MCF 10A (cell line): ENCODE measurements at regions not wholly inside any gene's neighbourhood (a gene's known extent, or its start where the extent isn't known, plus 50 kb on each side); places are given as distances from the start of the nearest gene placed in this dataset.

Experiments used
- BruUV-seq: library from RNA; stranded (reverse); fragments of 400-500 nt; replicated peaks from 2 replicates; lab custom pipeline; 2021; lab: Mats Ljungman, UMichigan
- CTCF ChIA-PET: fragments of 300-600 bp; sonication (Branson Sonifier 250); formaldehyde crosslinking; extraction: SDS; loops from one replicate; lab custom pipeline; 2021; ENCODE audit warnings: antibody characterized with exemption, inconsistent platforms; lab: Yijun Ruan, JAX
- POLR2A ChIA-PET: fragments of 300-600, 350-650 bp; sonication (Branson Sonifier 250); formaldehyde crosslinking; extraction: SDS; loops from one replicate; lab custom pipeline; 2020; ENCODE audit warnings: antibody characterized with exemption, inconsistent platforms; lab: Yijun Ruan, JAX
- DNase-seq: peaks from one replicate; pipeline ENCODE4 v3.0.0-alpha.2; 2018; ENCODE audit not compliant: unreplicated experiment
- H3K27ac Mint-ChIP-seq: one replicate; pipeline ENCODE4 v1.8.0; 2022; ENCODE audit warnings: mild to moderate bottlenecking, low read depth, mixed read lengths; ENCODE audit not compliant: unreplicated experiment
- H3K27me3 Mint-ChIP-seq: one replicate; pipeline ENCODE4 v1.8.0; 2022; ENCODE audit warnings: mixed read lengths; ENCODE audit not compliant: insufficient read depth, unreplicated experiment
- H3K36me3 Mint-ChIP-seq: one replicate; pipeline ENCODE4 v1.8.0; 2022; ENCODE audit warnings: mild to moderate bottlenecking, moderate library complexity, mixed read lengths; ENCODE audit not compliant: insufficient read depth, unreplicated experiment
- H3K4me1 Mint-ChIP-seq: one replicate; pipeline ENCODE4 v1.8.0; 2022; ENCODE audit warnings: mixed read lengths; ENCODE audit not compliant: insufficient read depth, unreplicated experiment
- H3K4me3 Mint-ChIP-seq: one replicate; pipeline ENCODE4 v1.8.0; 2022; ENCODE audit warnings: mild to moderate bottlenecking, moderate library complexity, mixed read lengths; ENCODE audit not compliant: unreplicated experiment
- H3K9me3 Mint-ChIP-seq: one replicate; pipeline ENCODE4 v1.8.0; 2022; ENCODE audit warnings: mixed read lengths; ENCODE audit not compliant: unreplicated experiment
- CTCF ChIP-seq: fragments of 200-600 bp; IDR thresholded peaks from one replicate; pipeline ENCODE4 v1.8.0; 2022; ENCODE audit warnings: antibody characterized with exemption, mild to moderate bottlenecking; ENCODE audit not compliant: unreplicated experiment
- intact Hi-C: fragments of 100-400 bp; cut with micrococcal nuclease; formaldehyde crosslinking; loops from 2 replicates; pipeline ENCODE4 v1.14.1; 2022

GRCh38 chr18:55743133-55743532 is 155.1 kb upstream of the TCF4 start:
- CTCF ChIA-PET: interaction anchor here (0.6 kb wide), 1 partner anchor 580 kb away, joined by 3 read pairs; no protein-coding TSS in a partner anchor
- no peak for DNase-seq
- intact Hi-C loops: no loop called here
- POLR2A ChIA-PET: no interaction called here
- H3K36me3 Mint-ChIP-seq: peaks cover 4% of the 10 kb centered on the region
- no peaks in the 10 kb centered on the region for H3K27me3 Mint-ChIP-seq
- no peak overlapping the region for H3K4me3 Mint-ChIP-seq
- no peaks in the 10 kb centered on the region for H3K4me1 Mint-ChIP-seq
- no peaks in the 10 kb centered on the region for H3K9me3 Mint-ChIP-seq
- TF ChIP-seq CTCF: no peak
- no TSS peak for BruUV-seq
- no peak overlapping the region for H3K27ac Mint-ChIP-seq

- CTCF ChIA-PET: no interaction called here
- Mint-ChIP-seq H3K9me3 (no peaks in the 10 kb centered on the region), H3K4me1 (no peaks in the 10 kb centered on the region), H3K4me3 (no peak overlapping the region), H3K36me3 (peaks cover 4% of the 10 kb centered on the region), H3K27me3 (no peaks in the 10 kb centered on the region), H3K27ac (no peak overlapping the region)
- DNase-seq: no peak
- no peak for TF ChIP-seq CTCF
- intact Hi-C loops: no loop called here
- BruUV-seq: no TSS peak
- POLR2A ChIA-PET: no interaction called here
Observed at GRCh38 chr18:55739488-55739887, 151.5 kb upstream of the TCF4 start.

GRCh38 chr18:55738483-55739114 is 150.6 kb upstream of the TCF4 start:
- H3K36me3 Mint-ChIP-seq: peaks cover 4% of the 10 kb centered on the region
- no peak for DNase-seq
- no TSS peak for BruUV-seq
- no peak for TF ChIP-seq CTCF
- H3K4me1 Mint-ChIP-seq: no peaks in the 10 kb centered on the region
- CTCF ChIA-PET: no interaction called here
- no peak overlapping the region for H3K4me3 Mint-ChIP-seq
- H3K27ac Mint-ChIP-seq: no peak overlapping the region
- POLR2A ChIA-PET: no interaction called here
- H3K27me3 Mint-ChIP-seq: no peaks in the 10 kb centered on the region
- no peaks in the 10 kb centered on the region for H3K9me3 Mint-ChIP-seq
- intact Hi-C loops: no loop called here

GRCh38 chr18:55737781-55738468 is 149.9 kb upstream of the TCF4 start:
- no TSS peak for BruUV-seq
- H3K27me3 Mint-ChIP-seq: no peaks in the 10 kb centered on the region

More at GRCh38 chr18:55737781-55738468, 149.9 kb upstream of the TCF4 start:
- no peak for DNase-seq
- no peak overlapping the region for H3K4me3 Mint-ChIP-seq
- POLR2A ChIA-PET: no interaction called here
- intact Hi-C loops: no loop called here
- peaks cover 4% of the 10 kb centered on the region for H3K36me3 Mint-ChIP-seq
- no peaks in the 10 kb centered on the region for H3K9me3 Mint-ChIP-seq
- CTCF ChIA-PET: no interaction called here
- H3K27ac Mint-ChIP-seq: no peak overlapping the region
- TF ChIP-seq CTCF: no peak
- peaks cover 5% of the 10 kb centered on the region for H3K4me1 Mint-ChIP-seq
